HEK293 (cell line): ENCODE measurements at regions not wholly inside any gene's neighbourhood (a gene's known extent, or its start where the extent isn't known, plus 50 kb on each side); places are given as distances from the start of the nearest gene placed in this dataset.

ENCODE experiments used
- CTCF ChIA-PET: fragments of 350-600 bp; formaldehyde crosslinking; extraction: SDS; loops from one replicate; lab custom pipeline; 2021; ENCODE audit warnings: antibody characterized with exemption; lab: Yijun Ruan, JAX
- POLR2A ChIA-PET: fragments of 300-600 bp; formaldehyde crosslinking; extraction: SDS; loops from one replicate; lab custom pipeline; 2020; ENCODE audit warnings: antibody characterized with exemption, inconsistent platforms; lab: Yijun Ruan, JAX
- H3K27ac ChIP-seq: fragments of 200-500 bp; sonication (Bioruptor generic); 2 replicates; pipeline ENCODE4 v1.5.1; 2014; ENCODE audit warnings: low read depth, low read length, control low read depth, inconsistent platforms; ENCODE audit errors: extremely low read depth
- H3K36me3 ChIP-seq, 2 experiments: fragments of 200-500 bp in 1 of 2; sonication (Bioruptor generic) in 1 of 2; 1 replicate in 1 of 2; 2 replicates in 1 of 2; pipeline ENCODE4 v1.5.1; 2014 to 2017; ENCODE audit warnings: inconsistent platforms in 2 of 2, low read length in 2 of 2; ENCODE audit not compliant: control insufficient read depth in 2 of 2, insufficient read depth in 1 of 2
- H3K4me1 ChIP-seq: fragments of 200-500 bp; sonication (Bioruptor generic); 2 replicates; pipeline ENCODE4 v1.5.1; 2014; ENCODE audit warnings: mild to moderate bottlenecking, low read length, inconsistent platforms; ENCODE audit not compliant: control insufficient read depth, insufficient read depth
- H3K4me3 ChIP-seq: 2 replicates; pipeline ENCODE4 v1.5.1; 2011; ENCODE audit warnings: low read depth, mild to moderate bottlenecking, control low read depth, low read length, moderate library complexity
- H3K9me3 ChIP-seq: fragments of 200-500 bp; sonication (Bioruptor generic); 2 replicates; pipeline ENCODE4 v1.5.1; 2014; ENCODE audit warnings: low read depth, low read length, inconsistent platforms; ENCODE audit not compliant: control insufficient read depth, insufficient read depth
- FEZF1 ChIP-seq: fragments of 450-650 bp; formaldehyde crosslinking; IDR thresholded peaks from 2 replicates; pipeline ENCODE4 v1.5.1; 2016; ENCODE audit warnings: missing biosample characterization, missing genetic modification characterization
- KLF10 ChIP-seq: fragments of 450-650 bp; IDR thresholded peaks from 2 replicates; pipeline ENCODE4 v1.5.1; 2018; ENCODE audit warnings: missing biosample characterization, mild to moderate bottlenecking, missing genetic modification characterization
- KLF8 ChIP-seq: fragments of 450-650 bp; formaldehyde crosslinking; IDR thresholded peaks from 2 replicates; pipeline ENCODE4 v1.5.1; 2016; ENCODE audit warnings: missing biosample characterization, missing genetic modification characterization
- MYNN ChIP-seq: fragments of 450-650 bp; formaldehyde crosslinking; IDR thresholded peaks from 2 replicates; pipeline ENCODE4 v1.5.1; 2016; ENCODE audit warnings: missing biosample characterization, missing genetic modification characterization, borderline replicate concordance
- OSR2 ChIP-seq: fragments of 450-650 bp; formaldehyde crosslinking; IDR thresholded peaks from 2 replicates; pipeline ENCODE4 v1.5.1; 2016; ENCODE audit warnings: missing biosample characterization, missing genetic modification characterization
- ZBTB17 ChIP-seq: fragments of 450-650 bp; formaldehyde crosslinking; IDR thresholded peaks from 2 replicates; pipeline ENCODE4 v1.5.1; 2016; ENCODE audit warnings: missing biosample characterization, missing genetic modification characterization
- ZBTB20 ChIP-seq: fragments of 450-650 bp; formaldehyde crosslinking; IDR thresholded peaks from 2 replicates; pipeline ENCODE4 v1.5.1; 2016; ENCODE audit warnings: missing biosample characterization, missing genetic modification characterization
- ZBTB7A ChIP-seq: fragments of 450-650 bp; formaldehyde crosslinking; IDR thresholded peaks from 2 replicates; pipeline ENCODE4 v1.5.1; 2016; ENCODE audit warnings: low read depth, missing biosample characterization, missing genetic modification characterization
- ZNF239 ChIP-seq: fragments of 450-650 bp; formaldehyde crosslinking; IDR thresholded peaks from 2 replicates; pipeline ENCODE4 v1.5.1; 2016; ENCODE audit warnings: missing biosample characterization, missing genetic modification characterization
- ZNF24 ChIP-seq: fragments of 450-650 bp; formaldehyde crosslinking; IDR thresholded peaks from 2 replicates; pipeline ENCODE4 v1.5.1; 2016; ENCODE audit warnings: missing biosample characterization, missing genetic modification characterization
- ZNF404 ChIP-seq: fragments of 450-650 bp; formaldehyde crosslinking; IDR thresholded peaks from 2 replicates; pipeline ENCODE4 v1.5.1; 2017; ENCODE audit warnings: missing biosample characterization, missing genetic modification characterization
- ZNF48 ChIP-seq: fragments of 450-650 bp; formaldehyde crosslinking; IDR thresholded peaks from 2 replicates; pipeline ENCODE4 v1.5.1; 2016; ENCODE audit warnings: missing biosample characterization, missing genetic modification characterization
- ZNF510 ChIP-seq: fragments of 450-650 bp; formaldehyde crosslinking; IDR thresholded peaks from 2 replicates; pipeline ENCODE4 v1.5.1; 2018; ENCODE audit warnings: mild to moderate bottlenecking, missing genetic modification characterization, missing biosample characterization; ENCODE audit not compliant: insufficient replicate concordance
- ZNF521 ChIP-seq: fragments of 450-650 bp; formaldehyde crosslinking; IDR thresholded peaks from 2 replicates; pipeline ENCODE4 v1.5.1; 2017; ENCODE audit warnings: missing biosample characterization, mild to moderate bottlenecking, missing genetic modification characterization
- ZNF530 ChIP-seq: fragments of 450-650 bp; formaldehyde crosslinking; IDR thresholded peaks from 2 replicates; pipeline ENCODE4 v1.5.1; 2016; ENCODE audit warnings: low read depth, missing biosample characterization, missing genetic modification characterization
- ZNF548 ChIP-seq: fragments of 450-650 bp; formaldehyde crosslinking; IDR thresholded peaks from 2 replicates; pipeline ENCODE4 v1.5.1; 2016; ENCODE audit warnings: missing biosample characterization, missing genetic modification characterization
- ZNF558 ChIP-seq: fragments of 450-650 bp; formaldehyde crosslinking; IDR thresholded peaks from 2 replicates; pipeline ENCODE4 v1.5.1; 2016; ENCODE audit warnings: missing biosample characterization, missing genetic modification characterization
- ZNF560 ChIP-seq: fragments of 450-650 bp; formaldehyde crosslinking; IDR thresholded peaks from 2 replicates; pipeline ENCODE4 v1.5.1; 2017; ENCODE audit warnings: missing biosample characterization, missing genetic modification characterization, borderline replicate concordance
- ZNF623 ChIP-seq: fragments of 450-650 bp; formaldehyde crosslinking; IDR thresholded peaks from 2 replicates; pipeline ENCODE4 v1.5.1; 2016; ENCODE audit warnings: missing biosample characterization, missing genetic modification characterization
- ZNF785 ChIP-seq: fragments of 450-650 bp; formaldehyde crosslinking; IDR thresholded peaks from 2 replicates; pipeline ENCODE4 v1.5.1; 2016; ENCODE audit warnings: missing biosample characterization, missing genetic modification characterization
- ZNF843 ChIP-seq: fragments of 450-650 bp; formaldehyde crosslinking; IDR thresholded peaks from 2 replicates; pipeline ENCODE4 v1.5.1; 2016; ENCODE audit warnings: missing biosample characterization, missing genetic modification characterization
- TF ChIP-seq, protein P1 (sequence below): fragments of 450-650 bp; formaldehyde crosslinking; IDR thresholded peaks from 2 replicates; pipeline ENCODE4 v1.5.1; 2017; ENCODE audit warnings: missing biosample characterization, missing genetic modification characterization
- TF ChIP-seq, protein P2 (sequence below): fragments of 450-650 bp; formaldehyde crosslinking; IDR thresholded peaks from 2 replicates; pipeline ENCODE4 v1.5.1; 2016; ENCODE audit warnings: missing biosample characterization, missing genetic modification characterization
- TF ChIP-seq, protein P3 (sequence below): fragments of 450-650 bp; formaldehyde crosslinking; IDR thresholded peaks from 2 replicates; pipeline ENCODE4 v1.5.1; 2016; ENCODE audit warnings: missing biosample characterization, missing genetic modification characterization
- TF ChIP-seq, protein P4 (sequence below): fragments of 450-650 bp; formaldehyde crosslinking; conservative IDR thresholded peaks from 2 replicates; pipeline ENCODE4 v1.5.1; 2016; ENCODE audit warnings: low read depth, missing biosample characterization, missing genetic modification characterization
- TF ChIP-seq, protein P5 (sequence below): fragments of 450-650 bp; formaldehyde crosslinking; IDR thresholded peaks from 2 replicates; pipeline ENCODE4 v1.5.1; 2016; ENCODE audit warnings: missing biosample characterization, missing genetic modification characterization

DNA sequence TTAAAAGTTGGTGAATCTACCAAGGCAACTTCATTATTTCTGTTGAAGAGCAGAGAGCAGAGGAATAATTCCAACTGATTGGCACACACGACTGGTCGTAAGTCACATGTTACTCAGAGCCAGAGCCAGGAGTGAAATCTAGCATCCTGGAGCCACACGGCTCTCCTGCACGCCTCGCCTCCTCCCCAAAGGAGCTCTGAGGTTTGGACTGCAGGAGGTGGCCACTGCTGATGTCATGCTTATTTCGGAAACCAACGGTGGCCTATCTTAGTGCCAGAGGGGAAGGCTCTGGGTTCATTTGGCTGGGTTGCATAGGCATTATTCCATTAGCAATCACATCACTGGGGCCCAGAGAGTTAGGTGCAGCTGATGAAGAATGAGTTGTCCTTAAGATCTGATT lies 123.5 kb upstream of the RALGAPA2 start (continued):
- TF ChIP-seq, protein P1, sequence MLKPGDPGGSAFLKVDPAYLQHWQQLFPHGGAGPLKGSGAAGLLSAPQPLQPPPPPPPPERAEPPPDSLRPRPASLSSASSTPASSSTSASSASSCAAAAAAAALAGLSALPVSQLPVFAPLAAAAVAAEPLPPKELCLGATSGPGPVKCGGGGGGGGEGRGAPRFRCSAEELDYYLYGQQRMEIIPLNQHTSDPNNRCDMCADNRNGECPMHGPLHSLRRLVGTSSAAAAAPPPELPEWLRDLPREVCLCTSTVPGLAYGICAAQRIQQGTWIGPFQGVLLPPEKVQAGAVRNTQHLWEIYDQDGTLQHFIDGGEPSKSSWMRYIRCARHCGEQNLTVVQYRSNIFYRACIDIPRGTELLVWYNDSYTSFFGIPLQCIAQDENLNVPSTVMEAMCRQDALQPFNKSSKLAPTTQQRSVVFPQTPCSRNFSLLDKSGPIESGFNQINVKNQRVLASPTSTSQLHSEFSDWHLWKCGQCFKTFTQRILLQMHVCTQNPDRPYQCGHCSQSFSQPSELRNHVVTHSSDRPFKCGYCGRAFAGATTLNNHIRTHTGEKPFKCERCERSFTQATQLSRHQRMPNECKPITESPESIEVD (tag by site-specific recombination) = no peak
- TF ChIP-seq ZBTB17 (tag by site-specific recombination) (no peak), ZNF521 (tag by site-specific recombination) (no peak), ZNF785 (no peak), ZNF239 (tag by site-specific recombination) (no peak), ZNF843 (tag by site-specific recombination) (no peak), ZNF48 (no peak)
- TF ChIP-seq, protein P2, sequence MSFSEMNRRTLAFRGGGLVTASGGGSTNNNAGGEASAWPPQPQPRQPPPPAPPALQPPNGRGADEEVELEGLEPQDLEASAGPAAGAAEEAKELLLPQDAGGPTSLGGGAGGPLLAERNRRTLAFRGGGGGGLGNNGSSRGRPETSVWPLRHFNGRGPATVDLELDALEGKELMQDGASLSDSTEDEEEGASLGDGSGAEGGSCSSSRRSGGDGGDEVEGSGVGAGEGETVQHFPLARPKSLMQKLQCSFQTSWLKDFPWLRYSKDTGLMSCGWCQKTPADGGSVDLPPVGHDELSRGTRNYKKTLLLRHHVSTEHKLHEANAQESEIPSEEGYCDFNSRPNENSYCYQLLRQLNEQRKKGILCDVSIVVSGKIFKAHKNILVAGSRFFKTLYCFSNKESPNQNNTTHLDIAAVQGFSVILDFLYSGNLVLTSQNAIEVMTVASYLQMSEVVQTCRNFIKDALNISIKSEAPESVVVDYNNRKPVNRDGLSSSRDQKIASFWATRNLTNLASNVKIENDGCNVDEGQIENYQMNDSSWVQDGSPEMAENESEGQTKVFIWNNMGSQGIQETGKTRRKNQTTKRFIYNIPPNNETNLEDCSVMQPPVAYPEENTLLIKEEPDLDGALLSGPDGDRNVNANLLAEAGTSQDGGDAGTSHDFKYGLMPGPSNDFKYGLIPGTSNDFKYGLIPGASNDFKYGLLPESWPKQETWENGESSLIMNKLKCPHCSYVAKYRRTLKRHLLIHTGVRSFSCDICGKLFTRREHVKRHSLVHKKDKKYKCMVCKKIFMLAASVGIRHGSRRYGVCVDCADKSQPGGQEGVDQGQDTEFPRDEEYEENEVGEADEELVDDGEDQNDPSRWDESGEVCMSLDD (tag by site-specific recombination) = no peak

DNA sequence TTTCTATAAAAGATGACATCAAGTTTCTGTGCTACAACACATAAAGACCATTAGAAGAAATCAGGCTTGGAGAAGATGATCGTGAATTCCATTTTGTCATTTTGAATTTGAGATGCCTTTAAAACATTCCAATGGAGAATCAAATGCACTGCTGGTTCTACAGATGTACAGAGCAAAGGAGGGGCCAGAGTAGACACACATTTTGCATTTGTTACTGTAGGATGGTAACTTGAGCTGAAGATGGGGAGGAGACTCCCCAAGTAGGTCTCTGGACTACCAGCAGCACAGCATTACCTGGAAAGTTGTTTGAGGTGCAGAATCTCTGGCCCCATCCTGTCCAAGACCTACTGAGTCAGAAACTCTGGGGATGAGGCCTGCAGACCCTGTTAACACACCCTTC lies 121.6 kb upstream of the RALGAPA2 start:
- H3K4me1 ChIP-seq = no peaks in the 10 kb centered on the region
- CTCF ChIA-PET = interaction anchor here (0.5 to 1.6 kb wide), 4 partner anchors 10 to 397 kb away, joined by 3 to 8 read pairs (median 4); no protein-coding TSS in a partner anchor
- TF ChIP-seq KLF8 (no peak), ZNF623 (tag by site-specific recombination) (no peak), ZNF530 (tag by site-specific recombination) (no peak), MYNN (no peak), ZNF843 (tag by site-specific recombination) (no peak), ZNF24 (tag by site-specific recombination) (no peak), ZNF558 (tag by site-specific recombination) (no peak), ZNF560 (no peak), FEZF1 (no peak)
- TF ChIP-seq, protein P3, sequence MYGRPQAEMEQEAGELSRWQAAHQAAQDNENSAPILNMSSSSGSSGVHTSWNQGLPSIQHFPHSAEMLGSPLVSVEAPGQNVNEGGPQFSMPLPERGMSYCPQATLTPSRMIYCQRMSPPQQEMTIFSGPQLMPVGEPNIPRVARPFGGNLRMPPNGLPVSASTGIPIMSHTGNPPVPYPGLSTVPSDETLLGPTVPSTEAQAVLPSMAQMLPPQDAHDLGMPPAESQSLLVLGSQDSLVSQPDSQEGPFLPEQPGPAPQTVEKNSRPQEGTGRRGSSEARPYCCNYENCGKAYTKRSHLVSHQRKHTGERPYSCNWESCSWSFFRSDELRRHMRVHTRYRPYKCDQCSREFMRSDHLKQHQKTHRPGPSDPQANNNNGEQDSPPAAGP = no peak
- TF ChIP-seq, all 188 proteins: peak for 0
- POLR2A ChIA-PET = no interaction called here
- Histone ChIP-seq H3K9me3 (no peaks in the 10 kb centered on the region), H3K4me3 (no peak overlapping the region), H3K36me3 (no peaks in the 10 kb centered on the region), H3K27ac (no peak overlapping the region)

DNA sequence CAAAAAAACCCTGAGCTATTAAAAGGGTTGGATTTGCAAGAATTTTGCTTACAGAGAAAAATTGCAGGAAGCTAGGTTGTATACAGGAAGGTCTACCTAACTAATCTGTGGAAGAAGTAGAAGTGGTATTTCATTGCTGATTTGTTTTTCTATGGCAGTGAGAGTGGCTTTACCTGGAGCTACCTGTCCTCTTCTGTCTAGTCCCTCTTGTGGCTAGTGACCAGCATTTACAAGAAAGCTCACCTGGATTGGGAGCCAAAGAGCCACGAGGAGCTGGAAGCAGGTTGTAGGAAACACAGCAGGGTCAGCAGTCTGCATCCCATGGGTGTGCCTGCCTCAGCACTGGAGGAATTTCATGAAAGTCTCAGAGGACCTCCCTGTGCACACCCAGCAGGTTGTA lies 120.3 kb upstream of the RALGAPA2 start:
- Histone ChIP-seq H3K27ac (no peak overlapping the region), H3K4me1 (no peaks in the 10 kb centered on the region), H3K36me3 (no peaks in the 10 kb centered on the region), H3K4me3 (no peak overlapping the region), H3K9me3 (no peaks in the 10 kb centered on the region)
- TF ChIP-seq, protein P4, sequence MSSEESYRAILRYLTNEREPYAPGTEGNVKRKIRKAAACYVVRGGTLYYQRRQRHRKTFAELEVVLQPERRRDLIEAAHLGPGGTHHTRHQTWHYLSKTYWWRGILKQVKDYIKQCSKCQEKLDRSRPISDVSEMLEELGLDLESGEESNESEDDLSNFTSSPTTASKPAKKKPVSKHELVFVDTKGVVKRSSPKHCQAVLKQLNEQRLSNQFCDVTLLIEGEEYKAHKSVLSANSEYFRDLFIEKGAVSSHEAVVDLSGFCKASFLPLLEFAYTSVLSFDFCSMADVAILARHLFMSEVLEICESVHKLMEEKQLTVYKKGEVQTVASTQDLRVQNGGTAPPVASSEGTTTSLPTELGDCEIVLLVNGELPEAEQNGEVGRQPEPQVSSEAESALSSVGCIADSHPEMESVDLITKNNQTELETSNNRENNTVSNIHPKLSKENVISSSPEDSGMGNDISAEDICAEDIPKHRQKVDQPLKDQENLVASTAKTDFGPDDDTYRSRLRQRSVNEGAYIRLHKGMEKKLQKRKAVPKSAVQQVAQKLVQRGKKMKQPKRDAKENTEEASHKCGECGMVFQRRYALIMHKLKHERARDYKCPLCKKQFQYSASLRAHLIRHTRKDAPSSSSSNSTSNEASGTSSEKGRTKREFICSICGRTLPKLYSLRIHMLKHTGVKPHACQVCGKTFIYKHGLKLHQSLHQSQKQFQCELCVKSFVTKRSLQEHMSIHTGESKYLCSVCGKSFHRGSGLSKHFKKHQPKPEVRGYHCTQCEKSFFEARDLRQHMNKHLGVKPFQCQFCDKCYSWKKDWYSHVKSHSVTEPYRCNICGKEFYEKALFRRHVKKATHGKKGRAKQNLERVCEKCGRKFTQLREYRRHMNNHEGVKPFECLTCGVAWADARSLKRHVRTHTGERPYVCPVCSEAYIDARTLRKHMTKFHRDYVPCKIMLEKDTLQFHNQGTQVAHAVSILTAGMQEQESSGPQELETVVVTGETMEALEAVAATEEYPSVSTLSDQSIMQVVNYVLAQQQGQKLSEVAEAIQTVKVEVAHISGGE = no peak
- no peak for TF ChIP-seq ZNF548
- no peak for TF ChIP-seq ZNF510 (tag by site-specific recombination)
- TF ChIP-seq, protein P5, sequence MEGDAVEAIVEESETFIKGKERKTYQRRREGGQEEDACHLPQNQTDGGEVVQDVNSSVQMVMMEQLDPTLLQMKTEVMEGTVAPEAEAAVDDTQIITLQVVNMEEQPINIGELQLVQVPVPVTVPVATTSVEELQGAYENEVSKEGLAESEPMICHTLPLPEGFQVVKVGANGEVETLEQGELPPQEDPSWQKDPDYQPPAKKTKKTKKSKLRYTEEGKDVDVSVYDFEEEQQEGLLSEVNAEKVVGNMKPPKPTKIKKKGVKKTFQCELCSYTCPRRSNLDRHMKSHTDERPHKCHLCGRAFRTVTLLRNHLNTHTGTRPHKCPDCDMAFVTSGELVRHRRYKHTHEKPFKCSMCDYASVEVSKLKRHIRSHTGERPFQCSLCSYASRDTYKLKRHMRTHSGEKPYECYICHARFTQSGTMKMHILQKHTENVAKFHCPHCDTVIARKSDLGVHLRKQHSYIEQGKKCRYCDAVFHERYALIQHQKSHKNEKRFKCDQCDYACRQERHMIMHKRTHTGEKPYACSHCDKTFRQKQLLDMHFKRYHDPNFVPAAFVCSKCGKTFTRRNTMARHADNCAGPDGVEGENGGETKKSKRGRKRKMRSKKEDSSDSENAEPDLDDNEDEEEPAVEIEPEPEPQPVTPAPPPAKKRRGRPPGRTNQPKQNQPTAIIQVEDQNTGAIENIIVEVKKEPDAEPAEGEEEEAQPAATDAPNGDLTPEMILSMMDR (tag by site-specific recombination) = no peak
- TF ChIP-seq ZBTB7A (tag by site-specific recombination) = no peak
- TF ChIP-seq ZNF404 = no peak
- TF ChIP-seq KLF10 (tag by site-specific recombination) = no peak
- TF ChIP-seq OSR2 (tag by site-specific recombination) = no peak
- no peak for TF ChIP-seq ZBTB20 (tag by site-specific recombination)
- ChIA-PET POLR2A (no interaction called here), CTCF (interaction anchor here (0.7 to 1.6 kb wide), 7 partner anchors 8 to 672 kb away, joined by 3 to 6 read pairs (median 3); no protein-coding TSS in a partner anchor)
